K562 (cell line): ENCODE measurements at regions not wholly inside any gene's neighbourhood (a gene's known extent, or its start where the extent isn't known, plus 50 kb on each side); places are given as distances from the start of the nearest gene placed in this dataset.

Experiments used
- ATAC-seq: fragments of 200-7000 bp; cut with Tn5 transposase; 3 replicates; pipeline ENCODE4 v1.9.1; 2020; ENCODE audit warnings: moderate library complexity
- BruUV-seq: library from RNA; stranded (reverse); fragments of 400-500 nt; replicated peaks from 2 replicates; lab custom pipeline; 2021; lab: Mats Ljungman, UMichigan
- CTCF ChIA-PET: fragments of 300-600 bp; formaldehyde crosslinking; extraction: SDS; loops from one replicate; lab custom pipeline; 2021; ENCODE audit warnings: low intra/inter-chr PET ratio; lab: Yijun Ruan, JAX
- POLR2A ChIA-PET: fragments of 300-600, 350-650 bp; sonication (Branson Sonifier 250); formaldehyde crosslinking; extraction: SDS; loops from one replicate; lab custom pipeline; 2021; ENCODE audit warnings: antibody characterized with exemption, inconsistent platforms; lab: Yijun Ruan, JAX
- DNase-seq, 4 experiments: peaks; one replicate each; pipeline versions ENCODE4 v3.0.0 to v3.0.0-alpha.2; 2011 to 2018; ENCODE audit warnings: low spot score in 3 of 4, mixed read lengths in 3 of 4; ENCODE audit errors: extremely low read depth in 1 of 4
- FAIRE-seq: peaks from 2 replicates; lab custom pipeline; 2011; peaks lifted over from hg19 to GRCh38; lab: Jason Lieb, UNC
- H2AFZ ChIP-seq: 2 replicates; pipeline ENCODE4 v1.6.0; 2011; ENCODE audit warnings: low read depth, low read length, control low read depth, inconsistent platforms
- H3K27ac ChIP-seq: fragments of 200-600 bp; 3 replicates; pipeline ENCODE4 v1.8.0; 2011; ENCODE audit warnings: low read depth, mild to moderate bottlenecking, control low read depth, inconsistent platforms, low read length, moderate library complexity, mixed read lengths; ENCODE audit errors: extremely low read depth
- H3K27me3 ChIP-seq, 2 experiments: fragments of 300-600 bp in 1 of 2; 2 replicates in 1 of 2; 3 replicates in 1 of 2; pipeline versions ENCODE4 v1.6.0 to v1.8.0; 2011; ENCODE audit warnings: inconsistent platforms in 2 of 2, low read length in 2 of 2, mild to moderate bottlenecking in 1 of 2, mixed read lengths in 1 of 2, moderate library complexity in 1 of 2; ENCODE audit not compliant: control insufficient read depth in 2 of 2, insufficient read depth in 2 of 2
- H3K36me3 ChIP-seq: fragments of 300-600 bp; 3 replicates; pipeline ENCODE4 v1.8.0; 2011; ENCODE audit warnings: mild to moderate bottlenecking, low read length, inconsistent platforms; ENCODE audit not compliant: control insufficient read depth, insufficient read depth
- H3K4me1 ChIP-seq, 2 experiments: fragments of 200-600 bp in 1 of 2; replicated peaks in 1 of 2; 2 replicates in 1 of 2; 3 replicates in 1 of 2; pipeline versions ENCODE4 v1.5.1 to v1.8.0; 2011; ENCODE audit warnings: inconsistent platforms in 2 of 2, low read length in 2 of 2, mild to moderate bottlenecking in 1 of 2, mixed read lengths in 1 of 2, moderate library complexity in 1 of 2; ENCODE audit not compliant: control insufficient read depth in 2 of 2, insufficient read depth in 2 of 2
- H3K4me2 ChIP-seq: 2 replicates; pipeline ENCODE4 v1.6.1; 2011; ENCODE audit warnings: low read length, control low read depth, inconsistent platforms, mixed read lengths; ENCODE audit not compliant: insufficient read depth
- H3K4me3 ChIP-seq: fragments of 200-600 bp; sonication (generic), shearing (Covaris generic); 2 replicates; pipeline ENCODE4 v1.5.1; 2016; ENCODE audit warnings: control low read depth, inconsistent platforms
- H3K79me2 ChIP-seq: fragments of 200-600 bp; 3 replicates; pipeline ENCODE4 v1.8.0; 2011; ENCODE audit warnings: low read length, inconsistent platforms; ENCODE audit not compliant: control insufficient read depth, insufficient read depth
- H3K9ac ChIP-seq, 2 experiments: 2 replicates each; pipeline versions ENCODE4 v1.6.0 to v1.6.1; 2011; ENCODE audit warnings: low read depth in 2 of 2, low read length in 2 of 2, control low read depth in 1 of 2, inconsistent platforms in 1 of 2, mild to moderate bottlenecking in 1 of 2, mixed read lengths in 1 of 2; ENCODE audit not compliant: insufficient read depth in 1 of 2
- H3K9me1 ChIP-seq: one replicate; pipeline ENCODE4 v1.6.0; 2011; ENCODE audit warnings: inconsistent platforms, mild to moderate bottlenecking, low read length, moderate library complexity; ENCODE audit not compliant: control insufficient read depth, insufficient read depth
- H3K9me3 ChIP-seq: replicated peaks from 2 replicates; pipeline ENCODE4 v1.5.1; 2011; ENCODE audit warnings: low read depth, low read length, inconsistent platforms; ENCODE audit not compliant: control insufficient read depth, insufficient read depth
- H4K20me1 ChIP-seq: replicated peaks from 2 replicates; pipeline ENCODE4 v1.6.1; 2011; ENCODE audit warnings: low read length, inconsistent platforms, mixed read lengths; ENCODE audit not compliant: control insufficient read depth, insufficient read depth
- BHLHE40 ChIP-seq: IDR thresholded peaks from 2 replicates; pipeline ENCODE4 v1.6.1; 2011; ENCODE audit warnings: low read length, improper control_type of control experiment
- CBFB ChIP-seq: sonication (generic); formaldehyde crosslinking; IDR thresholded peaks from 2 replicates; pipeline ENCODE4 v1.4.0; 2020; ENCODE audit warnings: mild to moderate bottlenecking, missing genetic modification reagents
- JUND ChIP-seq, 2 experiments: IDR thresholded peaks; 2 replicates in 1 of 2; 3 replicates in 1 of 2; pipeline ENCODE4 v1.6.1; 2011; ENCODE audit warnings: borderline replicate concordance in 2 of 2, low read depth in 2 of 2, low read length in 2 of 2, improper control_type of control experiment in 1 of 2, missing biosample characterization in 1 of 2, missing genetic modification characterization in 1 of 2, missing genetic modification reagents in 1 of 2
- POU5F1 ChIP-seq: fragments of 150-350 bp; IDR thresholded peaks from 2 replicates; pipeline ENCODE4 v1.6.1; 2014; ENCODE audit warnings: borderline replicate concordance, low read length, low read depth, mild to moderate bottlenecking; ENCODE audit not compliant: partially characterized antibody
- ZNF785 ChIP-seq: fragments of 250-450 bp; sonication (Bioruptor Pico); IDR thresholded peaks from 2 replicates; pipeline ENCODE4 v1.4.0; 2020; ENCODE audit warnings: mild to moderate bottlenecking
- WGBS: fragments of 100-300 bp; shearing (Covaris generic); methylation state at CpG from one replicate; pipeline ENCODE4 v1.1.6; 2016; ENCODE audit warnings: low coverage, mixed read lengths; ENCODE audit not compliant: insufficient coverage; ENCODE audit errors: missing lambda C conversion rate; 5-methylcytosine and 5-hydroxymethylcytosine counted together
- in situ Hi-C: fragments of 300-500 bp; cut with MboI; formaldehyde crosslinking; loops from 4 replicates; pipeline ENCODE4 v1.15.0; 2018; ENCODE audit warnings: inconsistent platforms, mixed read lengths
- intact Hi-C: fragments of 100-400 bp; cut with micrococcal nuclease; formaldehyde crosslinking; loops from 2 replicates; pipeline ENCODE4 v1.14.2; 2022

DNA sequence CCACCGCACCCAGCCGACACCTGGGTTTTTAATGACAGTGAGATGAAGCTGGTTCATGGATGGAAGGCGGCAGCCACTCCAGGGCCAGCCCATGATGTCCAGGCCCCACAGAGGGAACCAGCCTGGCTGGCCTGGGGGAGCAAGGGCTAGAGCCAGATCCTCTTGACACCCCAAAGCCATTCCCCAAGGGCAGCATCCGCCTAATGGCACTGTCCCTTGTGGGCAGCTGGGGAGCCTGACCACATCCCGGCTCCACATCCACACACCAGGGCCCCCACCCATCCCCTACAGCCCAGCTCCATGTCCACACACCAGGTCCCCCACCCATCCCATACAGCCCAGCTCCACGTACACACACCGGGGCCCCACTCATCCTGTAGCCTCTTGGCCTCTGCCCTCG, 53.3 kb upstream of the ACSF3 start (continued):
- no peak for TF ChIP-seq BHLHE40
- no peak for TF ChIP-seq CBFB (CRISPR knock-in tag)
- TF ChIP-seq JUND (IDR thresholded peaks at IDR 0.05; ENCODE audit: borderline replicate concordance, low read depth, low read length): no peak
- no peak for TF ChIP-seq JUND (tag; IDR thresholded peaks at IDR 0.05; ENCODE audit: borderline replicate concordance, low read depth, low read length)
- TF ChIP-seq ZNF785 (CRISPR knock-in tag): no peak

DNA sequence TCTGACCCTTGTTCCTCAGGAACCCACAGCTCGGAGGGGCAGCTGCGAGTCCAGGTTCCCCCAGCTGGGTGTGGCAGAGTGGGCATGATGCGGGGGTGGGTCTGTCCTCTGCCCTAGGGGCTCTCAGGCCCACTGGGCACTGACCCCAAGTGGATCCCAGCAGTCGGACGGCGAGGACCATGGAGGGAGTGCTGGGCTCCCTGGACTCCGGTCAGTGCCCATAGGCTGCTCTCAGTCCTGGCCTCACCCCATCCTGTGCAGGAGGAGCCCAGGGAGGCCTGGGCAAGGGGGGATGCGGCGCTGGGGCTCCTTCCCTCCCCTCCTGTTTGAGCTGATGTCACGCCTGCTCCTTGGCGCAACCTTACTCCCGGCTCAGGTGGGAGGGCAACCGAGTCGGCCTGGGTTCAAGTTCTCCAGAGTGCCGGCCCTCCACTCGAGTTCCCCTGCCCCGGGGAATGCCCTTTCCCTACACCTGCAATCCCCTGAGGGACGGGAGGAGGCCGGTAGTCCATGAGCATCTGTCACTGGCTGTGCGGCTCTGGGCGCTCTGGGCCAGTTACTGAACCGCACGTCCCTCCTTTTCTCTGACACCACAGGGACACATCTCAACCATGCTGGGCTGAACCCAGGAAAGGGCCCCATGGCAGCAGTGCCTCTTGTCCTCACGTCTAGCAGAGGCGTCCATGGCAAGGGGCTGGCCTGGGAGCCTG, 52.6 kb upstream of the ACSF3 start:
- Histone ChIP-seq H3K79me2 (no peaks in the 10 kb centered on the region), H3K9me3 (no peaks in the 10 kb centered on the region), H2AFZ (no peak overlapping the region), H4K20me1 (peaks cover 22% of the 10 kb centered on the region; the same call in 1 of the 2 replicates), H3K36me3 (no peaks in the 10 kb centered on the region), H3K9me1 (peaks cover 3% of the 10 kb centered on the region), H3K4me2 (no peak overlapping the region), H3K9ac (no peak overlapping the region), H3K4me3 (no peak overlapping the region), H3K4me1 (peaks cover 0 to 80% of the 10 kb centered on the region in 2 experiments; a peak in 2 of 5 replicates), H3K27me3 (peaks cover 47 to 99% of the 10 kb centered on the region in 2 experiments), H3K27ac (no peak overlapping the region)
- TF ChIP-seq POU5F1: no peak
- in situ Hi-C loops: no loop called here
- no TSS peak for BruUV-seq
- intact Hi-C loops: no loop called here
- POLR2A ChIA-PET: interaction anchor here (0.6 to 1.4 kb wide), 3 partner anchors 15 to 36 kb away, joined by 3 to 5 read pairs (median 3); no protein-coding TSS in a partner anchor
- ATAC-seq (no peak), DNase-seq (no peak), FAIRE-seq (no peak)
- WGBS: 23% methylated on average over 22 of the region's 25 CpGs
- CTCF ChIA-PET: no interaction called here
